Ovary (tissue), 3 donors: ENCODE measurements at regions not wholly inside any gene's neighbourhood (a gene's known extent, or its start where the extent isn't known, plus 50 kb on each side); places are given as distances from the start of the nearest gene placed in this dataset.

ENCODE experiments used
- CTCF ChIP-seq, 3 donors: fragments of 450-650 bp in 2 of 3; fragments of 200-600 bp in 1 of 3; IDR thresholded peaks; one replicate each; pipeline versions ENCODE4 v1.5.1 to v1.8.0; 2016 to 2022; ENCODE audit warnings: antibody characterized with exemption in 3 of 3, mild to moderate bottlenecking in 1 of 3
- POLR2A ChIP-seq: fragments of 450-650 bp; IDR thresholded peaks from one replicate; pipeline ENCODE4 v1.6.1; 2017; ENCODE audit warnings: antibody characterized with exemption, mild to moderate bottlenecking, moderate library complexity
- donor health status: DM: no; HTN: no; CAD: no.

GRCh38 chr10:123502983-123503382, 163.2 kb upstream of the GPR26 start:
- TF ChIP-seq CTCF (IDR thresholded peaks at IDR 0.05) (no peak), POLR2A (no peak)
